MCF 10A (cell line): ENCODE measurements at regions not wholly inside any gene's neighbourhood (a gene's known extent, or its start where the extent isn't known, plus 50 kb on each side); places are given as distances from the start of the nearest gene placed in this dataset.
"Not testable (repeated sequence)": the region's sequence is repeated elsewhere in the genome, so short reads cannot be mapped to it uniquely, and the experiment has no call there.

Experiments
- BruUV-seq: library from RNA; stranded (reverse); fragments of 400-500 nt; replicated peaks from 2 replicates; lab custom pipeline; 2021; lab: Mats Ljungman, UMichigan
- CTCF ChIA-PET: fragments of 300-600 bp; sonication (Branson Sonifier 250); formaldehyde crosslinking; extraction: SDS; loops from one replicate; lab custom pipeline; 2021; ENCODE audit warnings: antibody characterized with exemption, inconsistent platforms; lab: Yijun Ruan, JAX
- POLR2A ChIA-PET: fragments of 300-600, 350-650 bp; sonication (Branson Sonifier 250); formaldehyde crosslinking; extraction: SDS; loops from one replicate; lab custom pipeline; 2020; ENCODE audit warnings: antibody characterized with exemption, inconsistent platforms; lab: Yijun Ruan, JAX
- DNase-seq: peaks from one replicate; pipeline ENCODE4 v3.0.0-alpha.2; 2018; ENCODE audit not compliant: unreplicated experiment
- H3K27ac Mint-ChIP-seq: one replicate; pipeline ENCODE4 v1.8.0; 2022; ENCODE audit warnings: mild to moderate bottlenecking, low read depth, mixed read lengths; ENCODE audit not compliant: unreplicated experiment
- H3K27me3 Mint-ChIP-seq: one replicate; pipeline ENCODE4 v1.8.0; 2022; ENCODE audit warnings: mixed read lengths; ENCODE audit not compliant: insufficient read depth, unreplicated experiment
- H3K36me3 Mint-ChIP-seq: one replicate; pipeline ENCODE4 v1.8.0; 2022; ENCODE audit warnings: mild to moderate bottlenecking, moderate library complexity, mixed read lengths; ENCODE audit not compliant: insufficient read depth, unreplicated experiment
- H3K4me1 Mint-ChIP-seq: one replicate; pipeline ENCODE4 v1.8.0; 2022; ENCODE audit warnings: mixed read lengths; ENCODE audit not compliant: insufficient read depth, unreplicated experiment
- H3K4me3 Mint-ChIP-seq: one replicate; pipeline ENCODE4 v1.8.0; 2022; ENCODE audit warnings: mild to moderate bottlenecking, moderate library complexity, mixed read lengths; ENCODE audit not compliant: unreplicated experiment
- H3K9me3 Mint-ChIP-seq: one replicate; pipeline ENCODE4 v1.8.0; 2022; ENCODE audit warnings: mixed read lengths; ENCODE audit not compliant: unreplicated experiment
- intact Hi-C: fragments of 100-400 bp; cut with micrococcal nuclease; formaldehyde crosslinking; loops from 2 replicates; pipeline ENCODE4 v1.14.1; 2022
- TF ChIP-seq, protein P1 (sequence below): fragments of 200-600 bp; IDR thresholded peaks from one replicate; pipeline ENCODE4 v1.8.0; 2022; ENCODE audit warnings: antibody characterized with exemption, mild to moderate bottlenecking; ENCODE audit not compliant: unreplicated experiment

DNA sequence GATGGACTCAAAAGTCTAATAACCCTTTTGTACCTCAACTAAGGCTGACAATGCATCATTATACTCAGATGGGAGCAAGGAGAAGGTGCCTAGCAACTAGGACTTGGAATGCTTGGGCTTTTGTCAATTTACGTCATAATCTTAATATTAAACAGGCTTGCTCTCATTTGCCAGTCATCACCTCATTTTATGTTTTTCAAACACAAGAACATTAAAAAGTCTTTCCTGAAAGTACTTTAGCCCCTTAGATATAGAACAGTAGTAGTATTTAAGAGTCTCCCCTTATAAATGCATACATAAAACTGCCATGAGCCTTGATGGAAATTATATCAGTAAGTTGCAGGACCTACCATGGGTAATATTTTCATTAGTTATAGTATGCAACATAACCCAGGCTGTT lies 150.7 kb upstream of the INTU start:
- H3K9me3 Mint-ChIP-seq: no peaks in the 10 kb centered on the region
- ChIA-PET CTCF (interaction anchor here (0.6 kb wide), 1 partner anchor 81 kb away, joined by 3 read pairs; no protein-coding TSS in a partner anchor), POLR2A (no interaction called here)
- H3K4me1 Mint-ChIP-seq: no peaks in the 10 kb centered on the region
- H3K36me3 Mint-ChIP-seq: no peaks in the 10 kb centered on the region
- DNase-seq: no peak
- intact Hi-C loops: no loop called here
- BruUV-seq: no TSS peak
- TF ChIP-seq, protein P1, sequence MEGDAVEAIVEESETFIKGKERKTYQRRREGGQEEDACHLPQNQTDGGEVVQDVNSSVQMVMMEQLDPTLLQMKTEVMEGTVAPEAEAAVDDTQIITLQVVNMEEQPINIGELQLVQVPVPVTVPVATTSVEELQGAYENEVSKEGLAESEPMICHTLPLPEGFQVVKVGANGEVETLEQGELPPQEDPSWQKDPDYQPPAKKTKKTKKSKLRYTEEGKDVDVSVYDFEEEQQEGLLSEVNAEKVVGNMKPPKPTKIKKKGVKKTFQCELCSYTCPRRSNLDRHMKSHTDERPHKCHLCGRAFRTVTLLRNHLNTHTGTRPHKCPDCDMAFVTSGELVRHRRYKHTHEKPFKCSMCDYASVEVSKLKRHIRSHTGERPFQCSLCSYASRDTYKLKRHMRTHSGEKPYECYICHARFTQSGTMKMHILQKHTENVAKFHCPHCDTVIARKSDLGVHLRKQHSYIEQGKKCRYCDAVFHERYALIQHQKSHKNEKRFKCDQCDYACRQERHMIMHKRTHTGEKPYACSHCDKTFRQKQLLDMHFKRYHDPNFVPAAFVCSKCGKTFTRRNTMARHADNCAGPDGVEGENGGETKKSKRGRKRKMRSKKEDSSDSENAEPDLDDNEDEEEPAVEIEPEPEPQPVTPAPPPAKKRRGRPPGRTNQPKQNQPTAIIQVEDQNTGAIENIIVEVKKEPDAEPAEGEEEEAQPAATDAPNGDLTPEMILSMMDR: no peak
- H3K4me3 Mint-ChIP-seq: no peak overlapping the region
- no peak overlapping the region for H3K27ac Mint-ChIP-seq
- no peaks in the 10 kb centered on the region for H3K27me3 Mint-ChIP-seq

DNA sequence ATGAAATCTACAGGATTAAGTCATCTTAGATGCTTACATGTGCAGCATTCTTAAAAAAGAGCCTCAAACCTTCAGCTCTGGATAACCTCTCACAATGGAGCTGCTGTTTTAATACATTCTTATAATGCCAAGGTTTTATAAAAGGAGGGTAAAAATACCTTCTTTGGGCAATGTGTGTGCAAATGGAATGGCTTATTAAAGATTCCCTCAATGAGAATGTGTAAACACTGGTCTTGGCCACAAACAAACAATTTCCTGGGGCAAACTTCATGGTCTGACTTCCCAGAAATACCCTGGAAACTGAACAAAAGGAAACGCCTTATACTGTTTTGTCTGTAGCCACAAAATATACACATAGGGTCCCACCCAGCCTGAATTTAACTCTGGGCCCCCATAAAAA lies 148.6 kb upstream of the INTU start:
- H3K4me3 Mint-ChIP-seq: no peak overlapping the region
- no peaks in the 10 kb centered on the region for H3K36me3 Mint-ChIP-seq
- ChIA-PET CTCF (interaction anchor here (0.8 kb wide), 1 partner anchor 11 kb away, joined by 3 read pairs; no protein-coding TSS in a partner anchor), POLR2A (no interaction called here)
- TF ChIP-seq, protein P1: no peak
- DNase-seq: no peak
- intact Hi-C loops: no loop called here
- no peaks in the 10 kb centered on the region for H3K27me3 Mint-ChIP-seq
- H3K9me3 Mint-ChIP-seq: no peaks in the 10 kb centered on the region
- H3K27ac Mint-ChIP-seq: no peak overlapping the region
- BruUV-seq: no TSS peak
- no peaks in the 10 kb centered on the region for H3K4me1 Mint-ChIP-seq

DNA sequence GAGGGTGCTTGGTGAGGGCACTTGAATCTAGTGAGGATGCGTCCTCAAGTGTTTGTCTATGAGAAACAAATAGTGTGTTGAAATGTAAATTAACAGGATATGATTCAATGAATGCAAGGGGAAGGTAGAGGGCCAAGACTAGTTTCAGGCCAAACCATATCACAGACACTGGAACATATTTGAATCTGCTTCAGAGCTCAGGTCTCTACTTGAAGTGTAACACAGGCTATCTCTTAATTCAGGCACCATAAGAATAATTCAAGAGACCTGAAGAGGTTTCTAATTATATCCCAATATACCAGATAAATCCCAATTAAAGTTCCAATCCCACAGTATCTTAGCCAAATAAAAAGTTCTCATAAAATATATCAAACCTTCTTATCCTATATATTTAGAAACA lies 146.5 kb upstream of the INTU start:
- Mint-ChIP-seq H3K4me3 (no peak overlapping the region), H3K27me3 (no peaks in the 10 kb centered on the region), H3K27ac (no peak overlapping the region), H3K4me1 (no peaks in the 10 kb centered on the region), H3K9me3 (no peaks in the 10 kb centered on the region), H3K36me3 (no peaks in the 10 kb centered on the region)
- intact Hi-C loops: no loop called here
- ChIA-PET POLR2A (no interaction called here), CTCF (no interaction called here)
- DNase-seq: no peak
- TF ChIP-seq, protein P1: no peak
- BruUV-seq: no TSS peak

DNA sequence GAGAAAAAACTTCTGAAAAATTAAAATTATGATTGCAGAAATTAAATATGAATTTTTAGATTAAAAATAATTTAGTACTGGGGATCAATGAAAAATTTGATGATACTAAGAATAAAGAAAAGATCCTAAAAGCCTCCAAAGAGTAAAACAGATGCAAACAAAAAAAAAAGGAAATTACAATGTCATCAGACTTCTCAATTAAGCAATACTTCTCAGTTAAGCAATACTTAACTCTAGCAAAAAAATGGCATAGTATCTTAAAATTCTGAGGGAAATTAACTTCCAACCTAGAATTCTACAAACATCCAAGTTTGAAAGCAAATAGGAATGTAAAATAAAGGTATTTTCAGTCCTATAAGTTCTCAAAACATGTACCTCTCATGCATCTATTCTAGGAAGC lies 141.2 kb upstream of the INTU start:
- CTCF ChIA-PET: interaction anchor here (0.7 kb wide), 1 partner anchor 49 kb away, joined by 3 read pairs; no protein-coding TSS in a partner anchor

DNA sequence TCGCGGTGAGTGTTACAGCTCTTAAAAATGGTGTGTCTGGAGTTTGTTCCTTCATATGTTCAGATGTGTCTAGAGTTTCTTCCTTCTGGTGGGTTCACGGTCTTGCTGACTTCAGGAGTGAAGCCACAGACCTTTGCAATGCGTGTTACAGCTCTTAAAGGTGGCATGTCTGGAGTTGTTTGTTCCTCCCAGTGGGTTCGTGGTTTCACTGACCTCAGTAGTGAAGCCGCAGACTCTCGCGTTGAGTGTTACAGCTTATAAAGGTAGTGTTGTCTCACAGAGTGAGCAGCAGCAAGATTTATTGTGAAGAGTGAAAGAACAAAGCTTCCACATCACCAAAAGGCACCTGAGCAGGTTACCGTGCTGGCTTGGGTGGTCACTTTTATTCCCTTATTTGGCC lies 135.9 kb upstream of the INTU start:
- H3K4me3 Mint-ChIP-seq, H3K27me3 Mint-ChIP-seq, H3K36me3 Mint-ChIP-seq, intact Hi-C loops, H3K27ac Mint-ChIP-seq, H3K4me1 Mint-ChIP-seq, H3K9me3 Mint-ChIP-seq, DNase-seq, BruUV-seq: not testable (repeated sequence)
- CTCF ChIA-PET: interaction anchor here (2.2 kb wide), 1 partner anchor 90 kb away, joined by 5 read pairs; no protein-coding TSS in a partner anchor
- POLR2A ChIA-PET: interaction anchor here (0.6 kb wide), 1 partner anchor 78 kb away, joined by 4 read pairs; no protein-coding TSS in a partner anchor

More for the DNA sequence above, 141.2 kb upstream of the INTU start:
- Mint-ChIP-seq H3K9me3 (no peaks in the 10 kb centered on the region), H3K36me3 (no peaks in the 10 kb centered on the region), H3K27ac (no peak overlapping the region), H3K4me1 (no peaks in the 10 kb centered on the region), H3K27me3 (no peaks in the 10 kb centered on the region), H3K4me3 (no peak overlapping the region)
- TF ChIP-seq, protein P1: no peak
- no peak for DNase-seq
- no TSS peak for BruUV-seq
- intact Hi-C loops: no loop called here
- POLR2A ChIA-PET: no interaction called here
